22Rv1 (cell line): ENCODE measurements at regions not wholly inside any gene's neighbourhood (a gene's known extent, or its start where the extent isn't known, plus 50 kb on each side); places are given as distances from the start of the nearest gene placed in this dataset.
"Not testable (repeated sequence)": the region's sequence is repeated elsewhere in the genome, so short reads cannot be mapped to it uniquely, and the experiment has no call there.

ENCODE experiments used
- CTCF ChIP-seq: fragments of 450-650 bp; IDR thresholded peaks from 2 replicates; pipeline ENCODE4 v1.5.1; 2017; ENCODE audit warnings: mild to moderate bottlenecking
- ZFX ChIP-seq: fragments of 450-650 bp; IDR thresholded peaks from 2 replicates; pipeline ENCODE4 v1.6.1; 2017; ENCODE audit warnings: antibody characterized with exemption, borderline replicate concordance

- TF ChIP-seq CTCF, ZFX: not testable (repeated sequence)
These were observed 613.1 kb upstream of the ZNF337 start for GRCh38 chr20:26309720-26310119.
